Inflammatory macrophage treated with lipopolysaccharide for 4 hours (primary cell): ENCODE measurements at regions not wholly inside any gene's neighbourhood (a gene's known extent, or its start where the extent isn't known, plus 50 kb on each side); places are given as distances from the start of the nearest gene placed in this dataset.
"Not testable (repeated sequence)": the region's sequence is repeated elsewhere in the genome, so short reads cannot be mapped to it uniquely, and the experiment has no call there.

ENCODE experiments used
- DNase-seq: peaks from one replicate; pipeline ENCODE4 v3.0.0-alpha.2; 2020

DNA sequence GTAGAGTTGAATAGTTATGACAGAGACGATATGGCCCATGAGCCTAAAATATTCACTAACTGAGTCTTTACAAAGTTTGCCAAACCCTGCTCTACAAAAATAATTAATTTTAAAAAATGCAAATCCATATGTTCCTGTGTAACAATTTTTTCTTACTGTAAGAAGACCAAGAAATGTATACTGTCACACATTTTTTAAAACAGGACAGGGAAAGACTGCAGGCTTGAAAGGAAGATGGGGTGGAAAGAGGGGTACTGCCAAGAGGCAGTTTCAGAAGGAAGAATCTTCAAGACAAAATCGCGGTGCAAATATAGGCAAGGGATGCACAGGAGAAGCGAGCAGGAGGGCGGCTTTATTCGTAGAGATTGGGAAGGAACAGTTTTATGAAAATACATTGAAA, 115.7 kb upstream of the KLHL1 start:
- DNase-seq: no peak

DNA sequence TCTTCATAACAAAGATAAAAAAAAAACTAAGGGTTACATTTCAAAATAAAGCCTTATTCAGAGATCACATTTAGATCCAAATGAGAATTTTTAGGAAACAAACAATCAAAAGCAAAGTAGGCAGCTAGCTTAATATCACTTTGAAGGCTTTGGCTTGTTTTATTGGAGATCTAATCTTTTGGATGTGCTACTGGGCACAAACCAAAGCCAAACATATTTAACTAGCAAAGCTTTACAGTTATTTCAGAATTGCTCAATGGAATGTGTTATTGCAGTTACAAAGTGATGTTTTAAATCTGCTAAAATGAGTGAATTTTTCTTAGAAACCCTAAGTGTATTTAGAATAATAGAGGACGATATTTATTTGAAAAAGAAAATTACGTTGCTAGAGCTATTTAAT, 114.7 kb upstream of the KLHL1 start:
- no peak for DNase-seq

DNA sequence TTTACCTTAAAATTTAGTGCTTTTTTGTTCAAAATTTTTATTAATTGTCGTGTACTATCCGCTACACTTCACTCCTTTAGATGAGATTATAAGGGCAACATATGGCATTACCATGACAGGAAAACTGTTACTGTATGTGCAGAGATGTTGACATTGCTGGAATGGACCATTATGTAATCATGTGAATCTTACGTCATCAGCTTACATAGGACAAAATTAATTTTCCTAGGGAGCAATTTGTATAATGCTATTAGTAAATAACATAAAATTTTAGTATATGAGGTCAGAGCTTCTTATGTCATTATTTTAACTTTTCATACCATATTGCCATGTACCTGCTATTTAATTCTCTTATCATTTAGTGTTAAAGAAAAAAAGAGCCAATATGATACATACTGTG, 110.4 kb upstream of the KLHL1 start:
- no peak for DNase-seq

DNA sequence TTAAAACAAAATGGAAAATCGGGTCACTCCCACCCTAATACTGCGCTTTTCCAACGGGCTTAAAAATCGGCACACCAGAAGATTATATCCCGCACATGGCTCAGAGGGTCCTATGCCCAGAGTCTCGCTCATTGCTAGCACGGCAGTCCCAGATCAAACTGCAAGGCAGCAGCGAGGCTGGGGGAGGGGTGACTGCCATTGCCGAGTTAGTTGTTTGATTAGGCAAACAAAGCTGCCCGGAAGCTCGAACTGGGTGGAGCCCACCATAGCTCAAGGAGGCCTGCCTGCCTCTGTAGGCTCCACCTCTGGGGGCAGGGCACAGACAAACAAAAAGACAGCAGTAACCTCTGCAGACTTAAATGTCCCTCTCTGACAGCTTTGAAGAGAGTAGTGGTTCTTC, 100.7 kb upstream of the KLHL1 start:
- DNase-seq: not testable (repeated sequence)

DNA sequence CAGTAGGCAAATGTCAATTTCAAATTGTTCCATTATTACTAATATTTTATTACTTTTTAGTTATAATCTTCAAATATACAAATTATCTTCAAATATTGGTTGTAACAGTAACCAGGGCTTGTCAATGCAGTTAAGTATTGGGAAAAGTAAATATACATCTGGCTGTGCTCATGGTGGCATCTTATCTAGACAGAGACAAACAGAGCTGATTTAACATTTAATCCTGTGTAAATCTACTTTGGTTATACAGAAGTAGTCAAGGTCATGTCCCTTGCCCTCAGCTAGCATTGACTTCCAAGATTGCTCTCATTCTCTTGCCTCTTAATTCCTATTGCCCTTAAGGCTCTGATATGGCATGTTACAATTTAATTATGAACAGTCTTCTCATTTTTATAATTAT, 98.4 kb upstream of the KLHL1 start:
- no peak for DNase-seq

DNA sequence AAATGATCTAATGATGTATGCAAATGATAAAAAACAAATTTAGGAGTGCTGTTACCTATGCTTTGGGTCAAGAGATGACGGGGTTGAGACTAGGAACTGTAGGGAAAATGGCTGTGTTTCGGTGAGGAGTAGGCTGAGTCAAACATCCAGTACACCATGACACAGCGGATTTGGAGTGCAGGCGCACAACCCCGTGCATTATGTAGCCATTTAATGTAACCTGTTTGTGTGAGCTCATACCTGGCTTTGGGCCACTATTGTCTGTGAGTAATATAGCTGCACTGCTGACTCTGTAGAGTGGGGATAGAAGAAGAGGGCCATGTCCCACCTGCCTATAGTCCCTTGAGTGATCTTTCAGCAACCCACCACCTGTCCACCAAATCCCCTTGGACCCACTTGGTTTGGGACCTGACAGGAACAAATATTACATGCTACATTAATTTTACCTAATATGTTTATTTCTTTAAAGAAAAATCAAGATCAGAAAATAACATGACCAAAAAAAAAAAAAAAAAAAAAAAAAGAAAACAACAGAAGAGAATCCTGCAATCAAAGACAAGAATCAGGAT, 95.5 kb upstream of the KLHL1 start:
- DNase-seq: no peak

DNA sequence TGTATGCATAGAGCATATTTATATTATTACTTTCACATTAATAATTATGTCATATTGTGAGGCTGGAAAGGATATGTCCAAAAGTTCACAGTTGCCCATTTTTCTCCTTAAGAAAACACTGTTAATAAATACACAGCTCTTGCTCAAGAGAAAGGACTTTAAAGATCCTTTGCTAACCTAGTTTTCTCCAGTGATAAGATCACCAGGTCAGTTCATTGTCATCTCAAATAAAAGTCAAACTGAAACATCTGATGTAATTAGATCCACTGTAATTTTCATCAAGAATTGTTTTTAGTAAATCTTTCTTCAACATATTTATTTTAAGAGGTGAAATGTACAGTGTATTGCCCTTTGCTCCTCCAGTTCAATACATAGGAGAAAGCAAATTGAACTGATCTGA, 82.8 kb upstream of the KLHL1 start:
- DNase-seq: no peak

DNA sequence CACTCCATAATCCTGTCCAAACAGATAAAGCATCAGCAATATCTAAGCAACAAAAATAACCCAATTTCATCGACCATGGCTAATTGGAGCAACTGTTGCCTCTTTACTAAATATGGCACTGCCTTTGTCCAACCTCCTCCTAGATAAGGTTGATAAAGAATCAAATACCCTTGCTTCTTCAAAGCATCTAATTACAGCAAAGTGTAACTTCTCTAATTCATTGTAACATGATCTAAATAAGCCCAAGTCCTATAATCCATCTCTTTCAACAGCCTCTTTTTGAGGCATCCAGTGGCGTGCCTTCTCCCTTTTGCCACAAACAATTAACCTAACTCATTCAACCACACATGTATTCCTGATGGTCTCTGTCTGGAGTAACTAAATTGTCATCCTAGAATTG, 81.7 kb upstream of the KLHL1 start:
- DNase-seq: no peak

DNA sequence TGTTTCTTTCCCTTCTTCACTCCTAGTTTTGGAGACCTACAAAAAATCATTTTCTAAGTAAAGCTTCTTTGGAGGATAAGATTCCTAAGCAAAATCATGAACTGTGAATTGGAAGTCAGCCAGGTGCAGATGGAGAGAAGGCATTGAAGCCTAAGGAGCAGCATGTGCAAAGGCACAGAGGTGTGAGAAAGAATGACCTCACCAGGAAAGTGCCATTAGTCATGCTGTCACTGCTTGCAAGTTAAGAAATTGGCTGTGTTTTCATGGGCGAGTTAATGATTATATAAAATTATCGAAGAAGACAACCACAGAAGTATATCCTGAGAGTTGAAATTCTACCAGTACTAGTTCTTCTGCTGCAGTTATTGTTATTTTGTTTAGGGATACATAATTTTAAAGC, 80.3 kb upstream of the KLHL1 start:
- no peak for DNase-seq

DNA sequence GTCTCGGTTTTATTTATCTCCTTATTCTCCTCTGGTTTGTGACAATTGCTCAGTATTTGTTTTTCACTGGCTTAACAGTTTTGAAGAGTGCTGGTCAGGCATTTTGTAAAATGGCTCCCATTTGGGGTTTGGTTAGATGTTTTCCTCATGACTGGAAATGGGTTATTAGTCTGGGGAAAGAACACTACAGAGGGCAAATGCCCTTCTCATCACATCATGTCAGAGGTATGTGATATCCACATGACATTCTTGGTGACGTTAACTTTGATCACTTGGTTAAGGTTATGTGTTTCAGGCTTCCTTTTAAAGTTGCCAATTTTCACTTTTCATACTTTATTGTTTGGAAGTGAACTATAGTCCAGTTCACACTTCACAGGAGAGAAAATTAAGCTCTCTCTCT, 74.8 kb upstream of the KLHL1 start:
- DNase-seq: no peak
